ENCODE measurements at regions not wholly inside any gene's neighbourhood (a gene's known extent, or its start where the extent isn't known, plus 50 kb on each side); places are given as distances from the start of the nearest gene placed in this dataset.

- no peak for DNase-seq
Observed at GRCh38 chr1:193676996-193677549, 490.7 kb upstream of the B3GALT2 start.

- no peak for DNase-seq
Observed at GRCh38 chr1:193674292-193674944, 488.0 kb upstream of the B3GALT2 start.

GRCh38 chr1:193666485-193667083 is 480.2 kb upstream of the B3GALT2 start:
- no peak for DNase-seq

GRCh38 chr1:193663965-193664364 is 477.6 kb upstream of the B3GALT2 start:
- no peak for DNase-seq

DNA sequence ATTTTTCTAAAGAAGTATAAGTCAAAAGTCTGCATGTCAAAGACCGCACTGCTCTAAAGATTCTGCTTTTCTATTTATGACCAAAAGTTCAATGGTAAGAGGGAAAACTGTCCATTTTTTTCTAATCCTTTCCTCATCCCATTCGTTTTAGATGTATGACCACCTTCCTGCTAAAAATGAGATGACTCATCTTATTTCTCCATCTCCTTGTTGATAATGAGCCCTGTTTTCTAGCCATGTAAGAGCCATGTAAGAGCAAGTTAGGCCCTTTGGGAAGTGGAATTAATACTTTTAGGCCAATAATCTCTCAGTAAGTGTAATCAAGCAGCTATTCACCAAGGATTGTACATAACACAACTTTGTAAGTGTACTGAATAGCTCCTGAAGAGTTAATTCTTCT is 475.6 kb upstream of the B3GALT2 start:
- no peak for DNase-seq

- DNase-seq, result no peak
Observed at GRCh38 chr1:193661385-193661784, 475.0 kb upstream of the B3GALT2 start.

DNA sequence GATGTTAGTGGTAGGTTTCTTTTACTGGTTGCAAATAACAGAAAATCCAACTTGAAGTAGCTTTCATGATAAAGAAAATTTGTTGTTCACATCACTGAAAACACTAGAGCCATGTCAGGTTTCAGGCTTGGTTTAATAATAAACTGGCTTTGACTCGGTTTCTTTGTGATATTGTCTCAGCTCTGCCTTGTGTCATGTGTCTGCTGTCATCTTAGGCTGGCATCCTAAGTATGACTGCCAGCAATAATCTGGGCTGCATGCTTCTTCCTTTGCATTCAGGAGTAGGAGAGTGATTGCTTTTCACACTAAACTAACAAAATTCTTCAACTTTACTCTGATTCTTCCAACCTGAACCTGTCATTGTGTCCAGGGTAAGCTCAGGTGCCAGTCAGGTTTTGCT is 474.0 kb upstream of the B3GALT2 start:
- no peak for DNase-seq

- no peak for DNase-seq
Observed at GRCh38 chr1:193658691-193659090, 472.3 kb upstream of the B3GALT2 start.

GRCh38 chr1:193658081-193658480 is 471.7 kb upstream of the B3GALT2 start:
- DNase-seq, result no peak

- no peak for DNase-seq
Observed at GRCh38 chr1:193657552-193657951, 471.1 kb upstream of the B3GALT2 start.

DNA sequence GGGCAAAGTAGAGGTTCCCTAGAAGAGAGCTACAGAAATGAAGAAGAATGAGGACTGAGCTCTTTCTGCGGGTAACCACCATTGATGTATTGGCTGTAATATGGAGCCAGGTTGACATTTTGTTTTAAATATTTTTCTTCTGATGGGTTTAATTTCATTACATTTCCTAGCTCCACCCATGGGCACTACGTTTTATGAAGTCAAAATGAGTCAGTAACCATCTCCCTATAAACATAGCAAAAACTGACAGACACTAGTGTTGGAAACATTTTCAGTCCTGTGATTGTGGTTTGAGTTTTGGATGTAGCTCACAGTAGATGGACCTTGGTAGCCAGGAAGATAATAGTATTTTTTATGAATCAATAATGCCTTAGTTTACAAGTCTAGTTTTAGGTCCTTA is 470.4 kb upstream of the B3GALT2 start:
- DNase-seq, result no peak

DNA sequence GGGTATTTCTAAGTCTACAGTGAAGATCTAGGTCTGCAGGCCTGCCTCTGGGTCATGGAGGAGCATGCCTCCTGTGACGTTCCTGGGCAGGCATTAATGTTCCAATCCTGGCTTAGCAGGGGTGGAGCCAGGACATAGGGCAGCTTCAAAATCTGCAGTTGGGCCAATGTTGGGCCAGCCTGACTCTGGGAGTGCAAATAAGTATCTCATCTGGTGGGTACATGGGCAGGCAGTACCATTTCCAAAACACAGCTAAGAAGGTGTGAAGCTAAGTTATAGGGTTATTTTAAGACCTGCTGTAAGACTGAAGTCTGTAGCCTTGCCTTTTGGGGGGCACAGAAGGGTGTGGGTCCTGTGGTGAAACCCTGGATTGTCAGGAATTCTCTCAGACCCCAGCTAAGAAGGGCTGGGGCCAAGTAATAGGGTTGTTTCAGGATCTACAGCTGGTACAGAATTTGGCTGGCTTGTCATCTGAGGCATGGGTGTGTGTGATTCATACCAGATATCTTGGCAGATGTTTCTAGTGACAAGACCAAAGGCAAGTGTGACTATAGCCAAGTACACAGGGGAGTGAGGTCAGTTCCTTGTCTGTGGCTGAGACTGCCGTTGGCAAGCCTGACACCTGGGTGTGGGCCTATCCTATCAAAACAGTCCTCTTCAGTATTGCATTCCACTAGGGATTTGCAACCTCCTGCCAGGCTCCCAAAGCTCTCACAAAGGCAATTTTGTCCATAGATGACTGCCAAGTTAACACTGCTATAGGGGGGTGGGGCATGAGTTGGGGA is 468.7 kb upstream of the B3GALT2 start:
- no peak for DNase-seq

DNA sequence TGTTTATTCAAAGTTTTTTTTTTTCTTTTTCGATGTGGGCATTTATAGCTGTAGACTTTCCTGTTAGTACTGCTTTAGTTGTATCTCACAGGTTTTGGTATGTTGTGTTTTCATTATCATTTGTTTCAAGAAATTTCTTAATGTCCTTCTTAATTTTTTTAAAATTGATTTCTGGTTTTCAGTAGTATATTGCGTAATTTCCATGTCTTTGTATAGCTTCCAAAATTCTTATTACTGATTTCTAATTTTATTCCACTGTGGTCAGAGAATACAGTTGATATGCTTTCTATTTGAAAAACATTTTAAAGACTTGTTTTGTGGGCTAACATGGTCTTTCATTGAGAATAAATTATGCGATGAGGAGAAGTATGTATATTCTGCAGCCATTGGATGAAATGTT is 463.2 kb upstream of the B3GALT2 start:
- DNase-seq, result no peak

- DNase-seq, result no peak
Observed at GRCh38 chr1:193634876-193635275, 448.5 kb upstream of the B3GALT2 start.

- DNase-seq, result no peak
Observed at GRCh38 chr1:193634470-193634869, 448.1 kb upstream of the B3GALT2 start.

- no peak for DNase-seq
Observed at GRCh38 chr1:193633991-193634390, 447.6 kb upstream of the B3GALT2 start.

DNA sequence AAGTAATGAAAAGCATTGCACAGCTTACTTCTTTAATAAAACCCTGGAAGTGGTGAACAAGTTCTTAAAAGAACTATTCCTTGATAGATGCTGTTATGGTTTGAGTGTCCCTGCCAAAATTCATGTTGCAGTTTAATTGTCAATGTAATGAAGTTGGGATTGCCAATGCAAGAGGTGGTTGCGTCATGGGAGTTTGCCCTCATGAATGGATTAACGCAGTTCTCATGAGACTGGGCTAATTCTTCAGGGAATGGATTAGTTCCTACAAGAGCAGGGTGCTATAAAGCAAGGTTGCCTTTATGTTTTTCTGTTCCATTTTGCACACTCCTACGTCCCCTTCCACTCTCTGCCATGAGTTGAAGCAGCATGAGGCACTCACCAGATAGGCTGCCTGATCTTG is 446.7 kb upstream of the B3GALT2 start:
- no peak for DNase-seq

DNA sequence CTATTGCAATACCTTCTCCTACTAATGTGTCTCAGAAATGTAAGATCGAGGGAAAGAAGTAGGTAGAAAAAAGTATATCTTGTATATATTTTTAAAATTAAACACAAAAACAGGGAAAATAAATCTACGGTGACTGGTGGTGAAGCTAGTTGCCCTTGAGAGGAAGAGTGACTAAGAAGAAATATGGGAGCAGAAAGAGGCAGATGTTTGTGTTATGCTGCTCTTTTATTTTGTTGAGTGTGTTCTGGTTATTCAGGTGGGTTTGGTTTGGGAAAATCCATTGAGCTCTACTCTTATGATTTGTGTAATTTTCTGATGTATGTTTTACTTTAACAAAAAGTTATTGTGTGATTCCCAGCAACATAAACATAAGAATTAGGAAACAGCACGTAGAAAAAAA is 444.9 kb upstream of the B3GALT2 start:
- no peak for DNase-seq

DNA sequence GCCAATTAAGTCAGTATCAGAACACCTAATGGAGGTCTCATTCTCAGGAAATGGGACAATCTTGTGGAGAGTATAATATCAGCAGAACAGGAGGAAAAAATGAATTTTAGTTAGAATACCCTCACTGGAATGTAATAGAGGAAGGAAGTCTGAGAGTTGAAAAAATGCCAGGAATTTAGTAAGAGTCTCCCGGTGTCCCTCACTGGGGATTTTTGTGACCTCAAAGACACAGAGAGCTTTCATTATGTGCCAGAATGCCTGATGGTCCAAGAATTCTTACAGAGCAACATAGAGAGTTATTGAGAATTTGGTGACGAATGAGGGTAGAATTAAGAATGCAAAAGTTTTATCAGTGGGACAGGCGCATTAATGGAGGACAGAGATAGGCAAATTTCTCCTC is 443.5 kb upstream of the B3GALT2 start:
- DNase-seq, result no peak

- no peak for DNase-seq
Observed at GRCh38 chr1:193626695-193627094, 440.3 kb upstream of the B3GALT2 start.

DNA sequence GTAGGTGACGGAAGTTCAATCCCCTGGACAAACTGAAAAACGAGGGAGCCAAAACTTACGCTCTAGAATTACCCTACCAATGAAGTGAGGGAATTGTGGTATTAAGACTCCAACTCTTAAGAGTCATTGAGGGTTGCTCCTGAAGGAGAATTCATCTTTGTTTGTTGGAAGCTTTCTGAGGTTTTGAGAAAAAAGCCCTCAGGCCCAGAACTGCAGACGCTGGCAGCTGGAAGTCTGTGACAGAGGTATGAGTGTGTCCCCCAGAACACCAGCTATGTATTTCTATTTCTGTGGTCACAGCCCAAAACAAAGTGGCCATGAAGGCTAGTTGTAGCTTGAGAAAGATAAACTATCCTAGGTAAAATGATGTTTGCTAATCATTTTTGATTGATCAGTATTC is 438.8 kb upstream of the B3GALT2 start:
- no peak for DNase-seq

DNA sequence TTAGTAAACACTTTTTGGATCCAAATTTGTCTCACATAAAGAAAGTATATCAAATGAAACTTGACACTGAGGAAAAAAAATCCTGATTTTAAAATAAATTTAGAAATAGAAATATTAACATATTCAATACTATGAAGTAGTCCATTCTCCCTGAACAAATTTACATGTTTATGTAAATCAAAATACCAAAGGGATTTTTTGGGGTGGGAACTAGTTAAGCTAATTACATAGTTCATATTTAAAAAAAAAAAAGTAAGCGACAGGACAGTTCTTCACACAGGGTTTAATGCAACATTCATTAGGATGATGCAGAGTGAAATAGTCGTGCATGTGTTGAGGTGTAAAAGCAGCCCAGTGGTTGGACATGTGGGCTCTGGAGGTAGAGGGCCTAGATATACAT is 433.5 kb upstream of the B3GALT2 start:
- no peak for DNase-seq

DNA sequence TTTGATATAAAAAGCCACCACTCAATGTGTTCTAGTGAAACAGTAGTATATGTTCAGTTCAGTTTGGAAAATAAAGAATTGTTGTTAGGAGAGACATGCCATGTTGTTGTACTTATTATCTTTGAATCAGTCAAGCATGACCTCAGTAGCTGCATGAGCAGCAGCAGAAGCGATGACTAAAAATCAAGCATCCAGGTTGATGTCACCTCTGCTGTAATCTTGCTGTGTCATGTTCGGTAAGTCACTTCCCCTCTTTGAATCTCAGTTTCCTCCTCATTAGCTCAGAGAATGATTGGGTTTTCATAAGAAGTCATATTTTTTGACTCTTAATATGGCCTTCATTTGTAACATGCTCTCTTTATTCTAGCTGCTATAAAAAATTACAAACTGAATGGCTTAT is 428.4 kb upstream of the B3GALT2 start:
- DNase-seq, result no peak

DNA sequence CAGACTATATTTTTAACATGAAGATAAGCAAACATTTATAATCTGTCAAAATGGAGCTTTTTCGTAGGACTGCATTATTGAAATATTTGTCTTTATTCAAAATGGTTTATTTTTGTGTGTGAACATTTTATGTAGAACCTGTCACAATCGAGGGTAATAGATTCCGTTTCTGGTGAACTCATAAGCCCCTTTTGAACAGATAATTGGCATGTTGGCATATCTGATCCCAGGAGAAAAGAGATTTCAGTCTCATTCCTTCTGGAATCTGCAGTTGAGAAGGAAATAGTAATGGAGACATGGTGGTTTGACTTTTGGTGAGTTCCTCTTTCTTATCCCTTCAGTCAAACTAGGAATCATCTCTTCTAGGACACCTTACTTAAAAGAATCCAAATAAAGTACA is 427.9 kb upstream of the B3GALT2 start:
- no peak for DNase-seq
